D341Med (cell line): ENCODE measurements at regions not wholly inside any gene's neighbourhood (a gene's known extent, or its start where the extent isn't known, plus 50 kb on each side); places are given as distances from the start of the nearest gene placed in this dataset.
A peak's percentile ranks its signal among the peaks of the same experiment; 100 is the strongest.

Source experiments
- DNase-seq: peaks from one replicate; pipeline ENCODE4 v3.0.0; 2012; ENCODE audit warnings: low spot score

GRCh38 chr3:182462152-182462551 lies 331.2 kb upstream of the ATP11B start:
- DNase-seq: no peak

GRCh38 chr3:182464513-182465145 lies 328.7 kb upstream of the ATP11B start:
- DNase-seq: no peak

GRCh38 chr3:182465301-182466185 lies 327.8 kb upstream of the ATP11B start:
- no peak for DNase-seq

GRCh38 chr3:182469086-182469485 lies 324.2 kb upstream of the ATP11B start:
- no peak for DNase-seq

GRCh38 chr3:182470187-182470586 lies 323.1 kb upstream of the ATP11B start:
- no peak for DNase-seq

- no peak for DNase-seq
Observed at GRCh38 chr3:182473191-182473710, 320.1 kb upstream of the ATP11B start.

GRCh38 chr3:182478369-182478768 lies 314.9 kb upstream of the ATP11B start:
- DNase-seq: no peak

- no peak for DNase-seq
Observed at GRCh38 chr3:182479419-182480336, 313.6 kb upstream of the ATP11B start.

- no peak for DNase-seq
Observed at GRCh38 chr3:182482705-182483104, 310.6 kb upstream of the ATP11B start.

GRCh38 chr3:182484682-182485081 lies 308.6 kb upstream of the ATP11B start:
- DNase-seq: no peak

- no peak for DNase-seq
Observed at GRCh38 chr3:182485301-182485700, 308.0 kb upstream of the ATP11B start.

GRCh38 chr3:182486463-182486862 lies 306.8 kb upstream of the ATP11B start:
- DNase-seq: no peak

- no peak for DNase-seq
Observed at GRCh38 chr3:182487143-182487542, 306.2 kb upstream of the ATP11B start.

- DNase-seq: no peak
Observed at GRCh38 chr3:182487611-182488010, 305.7 kb upstream of the ATP11B start.

GRCh38 chr3:182490596-182491491 lies 302.5 kb upstream of the ATP11B start:
- DNase-seq: peak; percentile 32

GRCh38 chr3:182491577-182491976 lies 301.7 kb upstream of the ATP11B start:
- DNase-seq: no peak

GRCh38 chr3:182492536-182492935 lies 300.8 kb upstream of the ATP11B start:
- DNase-seq: no peak

- peak; percentile 29 for DNase-seq
Observed at GRCh38 chr3:182500289-182500688, 293.0 kb upstream of the ATP11B start.

GRCh38 chr3:182501856-182502255 lies 291.4 kb upstream of the ATP11B start:
- no peak for DNase-seq

GRCh38 chr3:182503401-182503800 lies 289.9 kb upstream of the ATP11B start:
- DNase-seq: no peak
